ENCODE measurements at regions not wholly inside any gene's neighbourhood (a gene's known extent, or its start where the extent isn't known, plus 50 kb on each side); places are given as distances from the start of the nearest gene placed in this dataset.
"Not testable (repeated sequence)": the region's sequence is repeated elsewhere in the genome, so short reads cannot be mapped to it uniquely, and the experiment has no call there.

- DNase-seq, result no peak
Observed at GRCh38 chr4:187883836-187884475, 111.6 kb upstream of the ZFP42 start.

GRCh38 chr4:187887906-187888305, 107.7 kb upstream of the ZFP42 start:
- no peak for DNase-seq

- no peak for DNase-seq
Observed at GRCh38 chr4:187889651-187890050, 105.9 kb upstream of the ZFP42 start.

GRCh38 chr4:187893418-187893817, 102.2 kb upstream of the ZFP42 start:
- no peak for DNase-seq

GRCh38 chr4:187903106-187903505, 92.5 kb upstream of the ZFP42 start:
- DNase-seq, result no peak

GRCh38 chr4:187903700-187904099, 91.9 kb upstream of the ZFP42 start:
- no peak for DNase-seq

- DNase-seq, result no peak
Observed at GRCh38 chr4:187908079-187908561, 87.5 kb upstream of the ZFP42 start.

- no peak for DNase-seq
Observed at GRCh38 chr4:187908731-187909130, 86.8 kb upstream of the ZFP42 start.

GRCh38 chr4:187910741-187911140, 84.8 kb upstream of the ZFP42 start:
- DNase-seq, result no peak

GRCh38 chr4:187915406-187915805, 80.2 kb upstream of the ZFP42 start:
- DNase-seq, result not testable (repeated sequence)

GRCh38 chr4:187919966-187920365, 75.6 kb upstream of the ZFP42 start:
- no peak for DNase-seq

GRCh38 chr4:187921946-187922623, 73.5 kb upstream of the ZFP42 start:
- DNase-seq, result no peak

- no peak for DNase-seq
Observed at GRCh38 chr4:187929024-187929423, 66.5 kb upstream of the ZFP42 start.

GRCh38 chr4:187934766-187935165, 60.8 kb upstream of the ZFP42 start:
- no peak for DNase-seq

- no peak for DNase-seq
Observed at GRCh38 chr4:187937557-187937956, 58.0 kb upstream of the ZFP42 start.

GRCh38 chr4:187940299-187940698, 55.3 kb upstream of the ZFP42 start:
- DNase-seq, result no peak

GRCh38 chr4:187942968-187943367, 52.6 kb upstream of the ZFP42 start:
- DNase-seq, result no peak

- no peak for DNase-seq
Observed at GRCh38 chr4:187944179-187944578, 51.4 kb upstream of the ZFP42 start.

Data from stimulated activated CD8-positive, alpha-beta memory T cell treated with anti-CD3 and anti-CD28 coated beads, Interleukin-4, amount 100 ng/mL, for 48 hours (primary cell).